ENCODE measurements at regions not wholly inside any gene's neighbourhood (a gene's known extent, or its start where the extent isn't known, plus 50 kb on each side); places are given as distances from the start of the nearest gene placed in this dataset.

DNA sequence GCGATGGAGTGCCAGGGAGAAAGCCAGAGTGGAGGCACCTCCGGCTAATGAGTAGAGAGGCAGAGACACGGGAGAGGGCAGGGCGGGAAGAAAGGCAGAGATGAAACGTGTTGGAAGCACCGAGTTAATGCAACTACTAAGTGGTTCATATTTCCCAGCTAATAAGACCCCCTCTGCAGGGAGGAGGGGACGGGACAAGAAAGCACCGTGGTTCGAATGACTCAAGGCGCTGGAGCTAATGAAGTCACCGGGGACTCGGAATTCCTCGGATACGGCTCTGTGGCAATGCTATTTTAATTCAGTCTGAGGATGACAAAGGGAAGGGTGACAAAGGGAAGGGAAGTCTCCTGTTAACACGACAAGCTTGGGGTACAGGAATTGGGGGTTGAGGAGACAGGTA lies 54.5 kb upstream of the RAPGEF1 start:
- TF ChIP-seq, protein P1, sequence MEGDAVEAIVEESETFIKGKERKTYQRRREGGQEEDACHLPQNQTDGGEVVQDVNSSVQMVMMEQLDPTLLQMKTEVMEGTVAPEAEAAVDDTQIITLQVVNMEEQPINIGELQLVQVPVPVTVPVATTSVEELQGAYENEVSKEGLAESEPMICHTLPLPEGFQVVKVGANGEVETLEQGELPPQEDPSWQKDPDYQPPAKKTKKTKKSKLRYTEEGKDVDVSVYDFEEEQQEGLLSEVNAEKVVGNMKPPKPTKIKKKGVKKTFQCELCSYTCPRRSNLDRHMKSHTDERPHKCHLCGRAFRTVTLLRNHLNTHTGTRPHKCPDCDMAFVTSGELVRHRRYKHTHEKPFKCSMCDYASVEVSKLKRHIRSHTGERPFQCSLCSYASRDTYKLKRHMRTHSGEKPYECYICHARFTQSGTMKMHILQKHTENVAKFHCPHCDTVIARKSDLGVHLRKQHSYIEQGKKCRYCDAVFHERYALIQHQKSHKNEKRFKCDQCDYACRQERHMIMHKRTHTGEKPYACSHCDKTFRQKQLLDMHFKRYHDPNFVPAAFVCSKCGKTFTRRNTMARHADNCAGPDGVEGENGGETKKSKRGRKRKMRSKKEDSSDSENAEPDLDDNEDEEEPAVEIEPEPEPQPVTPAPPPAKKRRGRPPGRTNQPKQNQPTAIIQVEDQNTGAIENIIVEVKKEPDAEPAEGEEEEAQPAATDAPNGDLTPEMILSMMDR (IDR thresholded peaks at IDR 0.05) = no peak
- TF ChIP-seq POLR2A (IDR thresholded peaks at IDR 0.05) (no peak), EP300 (IDR thresholded peaks at IDR 0.05) (no peak)
